Omental fat pad (tissue), 3 donors: ENCODE measurements at regions not wholly inside any gene's neighbourhood (a gene's known extent, or its start where the extent isn't known, plus 50 kb on each side); places are given as distances from the start of the nearest gene placed in this dataset.

Source experiments
- ATAC-seq: fragments of 150-250 bp; one replicate; pipeline ENCODE4 v1.9.1; 2016; ENCODE audit warnings: mild to moderate bottlenecking, moderate library complexity; ENCODE audit not compliant: low FRiP score
- DNase-seq: peaks from one replicate; pipeline ENCODE4 v3.0.0-alpha.2; 2019; ENCODE audit warnings: low spot score
- CTCF ChIP-seq, 3 donors: fragments of 450-650 bp; IDR thresholded peaks; one replicate each; pipeline ENCODE4 v1.5.1; 2016 to 2017; ENCODE audit warnings: antibody characterized with exemption in 3 of 3, mild to moderate bottlenecking in 3 of 3, moderate library complexity in 2 of 3

DNA sequence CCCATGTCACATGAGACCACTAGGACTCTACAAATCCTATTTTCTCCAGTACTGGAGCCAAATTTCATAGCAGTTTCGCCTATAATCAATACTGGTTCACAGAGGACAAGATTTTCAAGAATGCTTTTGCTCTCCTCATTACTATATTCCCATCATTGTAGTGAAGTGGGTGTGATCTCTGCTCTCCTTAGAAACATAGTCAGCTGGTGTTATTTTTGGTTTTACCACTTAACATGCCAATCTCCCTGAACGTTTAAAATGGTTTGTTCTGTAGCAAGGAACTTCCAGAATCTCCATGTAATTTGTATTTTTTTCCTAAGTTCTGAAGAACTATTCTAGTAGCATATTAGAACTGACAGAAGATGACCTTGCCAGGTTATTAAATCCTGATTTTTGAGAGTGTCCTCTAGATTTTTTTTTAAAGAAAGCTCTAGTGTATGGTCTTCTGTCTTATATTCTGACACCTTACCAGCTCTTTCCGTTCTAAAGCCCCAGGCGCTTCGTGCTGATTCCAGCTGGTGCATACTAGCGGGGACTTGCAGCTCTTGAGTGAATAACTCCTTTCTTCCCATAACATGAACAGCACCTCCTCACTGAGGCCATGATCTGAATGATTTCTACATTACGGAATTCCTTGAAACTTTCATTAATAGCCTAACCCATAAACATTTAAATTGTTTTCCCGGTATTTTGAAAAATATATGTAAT, 1372.9 kb downstream of the TECRL start:
- TF ChIP-seq CTCF (IDR thresholded peaks at IDR 0.05) = no peak
- ATAC-seq = no peak

GRCh38 chr4:63029380-63029779, 1379.9 kb downstream of the TECRL start:
- TF ChIP-seq CTCF (IDR thresholded peaks at IDR 0.05) = no peak
- ATAC-seq = no peak
- DNase-seq = no peak

More for the DNA sequence above, 1372.9 kb downstream of the TECRL start:
- no peak for DNase-seq

- DNase-seq (no peak), ATAC-seq (no peak)
- no peak for TF ChIP-seq CTCF (IDR thresholded peaks at IDR 0.05)
Measured at GRCh38 chr4:63020661-63021060, 1388.6 kb downstream of the TECRL start.

DNA sequence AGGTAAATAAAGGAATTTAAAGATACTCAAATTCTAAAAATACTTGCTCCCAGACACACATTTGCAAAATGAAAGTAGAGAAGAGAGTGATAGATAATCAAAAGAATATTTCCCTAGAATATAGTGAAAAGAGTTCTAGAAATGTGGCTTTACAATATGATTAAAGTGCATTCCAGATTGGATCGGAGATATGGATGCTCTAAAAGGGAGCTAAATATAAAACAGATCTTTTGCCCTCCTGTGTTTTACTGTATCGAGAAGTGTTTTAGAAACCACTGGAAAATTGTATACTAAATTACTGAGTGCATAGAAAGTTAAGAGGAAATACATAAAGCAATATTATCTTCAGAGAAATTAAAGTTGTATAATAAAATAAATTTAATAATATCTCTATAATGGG, 1392.0 kb downstream of the TECRL start:
- ATAC-seq (no peak), DNase-seq (no peak)
- TF ChIP-seq CTCF (IDR thresholded peaks at IDR 0.05) = no peak

DNA sequence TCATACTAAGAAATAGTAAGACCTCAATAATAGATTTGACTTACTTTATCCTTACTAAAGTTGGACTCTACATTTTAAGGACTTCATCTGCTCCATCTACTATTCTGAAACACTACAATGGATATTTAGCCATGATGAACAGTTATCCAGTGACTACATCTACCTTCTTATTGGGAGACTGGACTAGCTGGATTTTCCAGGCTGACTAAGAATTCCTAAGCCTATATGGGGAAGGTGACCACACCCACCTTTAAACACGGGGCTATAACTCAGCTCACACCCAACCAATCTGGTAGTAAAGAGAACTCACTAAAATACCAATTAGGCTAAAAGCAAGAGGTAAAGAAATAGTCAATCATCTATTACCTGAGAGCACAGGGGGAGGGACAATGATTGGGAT, 1438.4 kb downstream of the TECRL start:
- no peak for ATAC-seq
- no peak for TF ChIP-seq CTCF (IDR thresholded peaks at IDR 0.05)
- DNase-seq = no peak

- no peak for TF ChIP-seq CTCF (IDR thresholded peaks at IDR 0.05)
- no peak for ATAC-seq
Measured at GRCh38 chr4:62960415-62960814, 1448.8 kb downstream of the TECRL start.

GRCh38 chr4:62953752-62954151, 1455.5 kb downstream of the TECRL start:
- no peak for ATAC-seq
- TF ChIP-seq CTCF (IDR thresholded peaks at IDR 0.05) = no peak

More at GRCh38 chr4:62960415-62960814, 1448.8 kb downstream of the TECRL start:
- DNase-seq = no peak

More at GRCh38 chr4:62953752-62954151, 1455.5 kb downstream of the TECRL start:
- DNase-seq = no peak
